ENCODE measurements at regions not wholly inside any gene's neighbourhood (a gene's known extent, or its start where the extent isn't known, plus 50 kb on each side); places are given as distances from the start of the nearest gene placed in this dataset.

- Histone ChIP-seq H3K27me3 (ENCODE audit: insufficient read depth, low read length) (no peaks in the 10 kb centered on the region), H3K4me2 (ENCODE audit: low read length) (no peak overlapping the region), H3K27ac (ENCODE audit: low read depth, low read length) (no peak overlapping the region), H3K36me3 (ENCODE audit: control insufficient read depth in 1 of 2, insufficient read depth in 2 of 2, low read length in 2 of 2) (no peaks in the 10 kb centered on the region), H3K9ac (ENCODE audit: low read length) (no peak overlapping the region), H3K4me3 (replicated peaks in 1 of 2; ENCODE audit: low read depth in 1 of 2, low read length in 2 of 2) (no peak overlapping the region), H4K20me1 (ENCODE audit: insufficient read depth) (no peaks in the 10 kb centered on the region), H2AFZ (ENCODE audit: low read depth, low read length, poor library complexity, severe bottlenecking) (no peak overlapping the region), H3K79me2 (ENCODE audit: insufficient read depth, low read length) (no peaks in the 10 kb centered on the region), H3K4me1 (ENCODE audit: control insufficient read depth in 1 of 2, insufficient read depth in 2 of 2, low read length in 2 of 2) (no peaks in the 10 kb centered on the region), H3K9me3 (ENCODE audit: control insufficient read depth in 1 of 2, insufficient read depth in 1 of 2, low read depth in 1 of 2, low read length in 2 of 2) (peaks cover 17 to 21% of the 10 kb centered on the region in 2 experiments; a peak in 2 of 4 replicates), H3K9me2 (ENCODE audit: insufficient read depth) (no peaks in the 10 kb centered on the region)
- DNase-seq (ENCODE audit: low read depth, low spot score) (no peak), ATAC-seq (no peak)
- ChIA-PET POLR2A (no interaction called here), CTCF (no interaction called here), RAD21 (ENCODE audit: low non-redundant PET in 1 of 2, low total read pairs in 2 of 2, uncharacterized antibody in 2 of 2, unreplicated experiment in 2 of 2) (no interaction called here)
- BruUV-seq (replicated peaks): no TSS peak
- no peak for TF ChIP-seq YY1 (IDR thresholded peaks at IDR 0.05; ENCODE audit: extremely low read depth, insufficient replicate concordance, low read depth, low read length)
- no peak for TF ChIP-seq REST (IDR thresholded peaks at IDR 0.05; ENCODE audit: low read depth)
- TF ChIP-seq CTCF (IDR thresholded peaks at IDR 0.05 in 2 of 3, conservative IDR thresholded peaks at IDR 0.05 in 1 of 3; ENCODE audit: borderline replicate concordance in 1 of 3, insufficient read depth in 1 of 3, low read depth in 2 of 3, low read length in 2 of 3): no peak
- TF ChIP-seq POLR2AphosphoS5 (IDR thresholded peaks at IDR 0.05; ENCODE audit: low read depth, low read length): no peak
- TF ChIP-seq FOSL1 (IDR thresholded peaks at IDR 0.05; ENCODE audit: low read depth): no peak
- TF ChIP-seq TCF7L2 (IDR thresholded peaks at IDR 0.05; ENCODE audit: borderline replicate concordance, extremely low read depth, insufficient read depth, insufficient read length): no peak
- TF ChIP-seq SRF (IDR thresholded peaks at IDR 0.05; ENCODE audit: low read depth): no peak
- intact Hi-C loops (cut with micrococcal nuclease): no loop called here
Observed at GRCh38 chr11:37843603-37844002, 1245.6 kb upstream of the RAG2 start.
